MG63 (cell line): ENCODE measurements at regions not wholly inside any gene's neighbourhood (a gene's known extent, or its start where the extent isn't known, plus 50 kb on each side); places are given as distances from the start of the nearest gene placed in this dataset.

Experiments used
- DNase-seq: peaks from one replicate; pipeline ENCODE4 v3.0.0-alpha.2; 2020
- H3K27me3 ChIP-seq: fragments of 250-450 bp; sonication (Bioruptor Pico); 2 replicates; pipeline ENCODE4 v1.5.1; 2020; ENCODE audit warnings: mild to moderate bottlenecking, moderate library complexity
- H3K36me3 ChIP-seq: fragments of 250-450 bp; sonication (Bioruptor Pico); 2 replicates; pipeline ENCODE4 v1.5.1; 2020; ENCODE audit warnings: mild to moderate bottlenecking, moderate library complexity
- H3K4me3 ChIP-seq: fragments of 250-450 bp; sonication (Bioruptor Pico); 2 replicates; pipeline ENCODE4 v1.5.1; 2020; ENCODE audit warnings: mild to moderate bottlenecking, moderate library complexity
- H3K9me3 ChIP-seq: fragments of 250-450 bp; sonication (Bioruptor Pico); 2 replicates; pipeline ENCODE4 v1.5.1; 2020; ENCODE audit warnings: mild to moderate bottlenecking, moderate library complexity

GRCh38 chr1:31524186-31524901 lies 52.0 kb upstream of the TINAGL1 start:
- Histone ChIP-seq H3K27me3 (no peaks in the 10 kb centered on the region), H3K36me3 (no peaks in the 10 kb centered on the region), H3K9me3 (no peaks in the 10 kb centered on the region; the same call in 1 of the 2 replicates), H3K4me3 (no peak overlapping the region)
- DNase-seq, result no peak
